Parathyroid adenoma (tissue), 2 donors: ENCODE measurements at regions not wholly inside any gene's neighbourhood (a gene's known extent, or its start where the extent isn't known, plus 50 kb on each side); places are given as distances from the start of the nearest gene placed in this dataset.

Experiments used
- H2AFZ ChIP-seq: fragments of 300-600 bp; sonication (generic); one replicate; pipeline ENCODE4 v1.7.0; 2017; ENCODE audit warnings: antibody characterized with exemption, mild to moderate bottlenecking
- H3K27ac ChIP-seq: fragments of 300-600 bp; sonication (generic); one replicate; pipeline ENCODE4 v1.7.0; 2017
- H3K27me3 ChIP-seq: fragments of 300-600 bp; sonication (generic); one replicate; pipeline ENCODE4 v1.7.0; 2017; ENCODE audit warnings: low read length; ENCODE audit not compliant: control insufficient read depth, insufficient read depth
- H3K36me3 ChIP-seq: fragments of 300-600 bp; sonication (generic); one replicate; pipeline ENCODE4 v1.7.0; 2017; ENCODE audit warnings: low read length; ENCODE audit not compliant: control insufficient read depth, insufficient read depth
- H3K4me1 ChIP-seq: fragments of 300-600 bp; sonication (generic); one replicate; pipeline ENCODE4 v1.7.0; 2017; ENCODE audit warnings: control low read depth
- H3K4me2 ChIP-seq: fragments of 300-600 bp; sonication (generic); one replicate; pipeline ENCODE4 v1.7.0; 2017; ENCODE audit warnings: low read length
- H3K4me3 ChIP-seq: fragments of 300-600 bp; sonication (generic); one replicate; pipeline ENCODE4 v1.7.0; 2017; ENCODE audit warnings: low read depth, low read length
- H3K79me2 ChIP-seq: fragments of 300-600 bp; sonication (generic); one replicate; pipeline ENCODE4 v1.7.0; 2017; ENCODE audit warnings: control low read depth
- H3K9ac ChIP-seq: fragments of 300-600 bp; sonication (generic); one replicate; pipeline ENCODE4 v1.7.0; 2017; ENCODE audit warnings: mild to moderate bottlenecking
- H3K9me3 ChIP-seq: fragments of 300-600 bp; sonication (generic); one replicate; pipeline ENCODE4 v1.7.0; 2017; ENCODE audit warnings: low read length; ENCODE audit not compliant: control insufficient read depth
- CTCF ChIP-seq: fragments of 300-600 bp; sonication (generic); IDR thresholded peaks from one replicate; pipeline ENCODE4 v1.7.0; 2017; ENCODE audit warnings: antibody characterized with exemption, mild to moderate bottlenecking
- donor health status: primary hyperparathyroidism.

GRCh38 chr17:77521076-77521475, 380.3 kb downstream of the SEC14L1 start:
- H3K9ac ChIP-seq, result no peak overlapping the region

DNA sequence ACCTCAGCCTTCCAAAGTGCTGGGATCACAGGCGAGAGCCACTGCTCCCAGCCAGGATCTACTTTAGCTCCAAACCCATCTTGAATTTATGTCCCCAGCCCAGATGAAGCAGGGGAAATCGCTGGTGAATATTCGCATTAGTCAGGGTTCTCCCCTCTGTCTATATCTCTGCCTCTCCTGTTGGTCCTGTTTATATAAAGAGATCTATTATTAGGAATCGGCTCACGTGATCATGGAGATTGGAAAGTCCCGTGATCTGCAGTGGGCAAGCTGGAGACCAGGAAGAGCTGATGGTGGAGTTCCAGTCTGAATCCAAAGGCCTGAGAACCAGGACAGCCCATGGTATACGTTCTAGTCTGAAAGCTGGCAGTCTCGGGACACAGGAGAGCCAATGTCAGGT, 382.8 kb downstream of the SEC14L1 start:
- Histone ChIP-seq H3K9me3 (no peaks in the 10 kb centered on the region), H3K27ac (no peak overlapping the region), H3K27me3 (no peaks in the 10 kb centered on the region), H2AFZ (no peak overlapping the region), H3K79me2 (no peaks in the 10 kb centered on the region), H3K4me3 (no peak overlapping the region), H3K4me1 (no peaks in the 10 kb centered on the region), H3K4me2 (no peak overlapping the region), H3K36me3 (no peaks in the 10 kb centered on the region), H3K9ac (no peak overlapping the region)
- TF ChIP-seq CTCF, result no peak

More at GRCh38 chr17:77521076-77521475, 380.3 kb downstream of the SEC14L1 start:
- Histone ChIP-seq H3K9me3 (no peaks in the 10 kb centered on the region), H3K27ac (no peak overlapping the region), H3K4me1 (no peaks in the 10 kb centered on the region), H2AFZ (no peak overlapping the region), H3K36me3 (no peaks in the 10 kb centered on the region), H3K27me3 (no peaks in the 10 kb centered on the region), H3K4me3 (no peak overlapping the region), H3K79me2 (no peaks in the 10 kb centered on the region), H3K4me2 (no peak overlapping the region)
- TF ChIP-seq CTCF, result no peak

DNA sequence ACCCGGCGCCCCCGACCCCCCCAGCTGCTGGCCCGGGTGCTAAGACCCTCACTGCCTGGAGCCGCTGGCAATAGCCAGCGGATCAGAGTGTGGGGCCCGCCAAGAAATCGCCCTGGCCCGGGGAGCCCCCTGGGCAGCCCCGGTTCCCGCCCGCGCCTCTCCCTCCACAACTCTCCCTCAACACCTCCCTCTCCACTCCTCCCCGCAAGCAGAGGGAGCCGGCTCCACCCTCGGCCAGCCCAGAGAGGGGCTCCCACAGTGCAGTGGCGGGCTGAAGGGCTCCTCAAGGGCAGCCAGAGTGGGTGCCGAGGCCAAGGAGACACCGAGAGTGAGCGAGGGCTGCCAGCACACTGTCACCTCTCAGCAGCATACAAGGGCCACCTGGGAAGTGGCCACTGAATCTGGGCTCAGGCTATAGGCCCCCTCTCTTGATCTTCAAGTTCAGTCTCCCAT, 385.5 kb downstream of the SEC14L1 start:
- H3K4me3 ChIP-seq, result no peak overlapping the region
- no peak overlapping the region for H3K27ac ChIP-seq
- no peaks in the 10 kb centered on the region for H3K36me3 ChIP-seq
- H3K9ac ChIP-seq, result no peak overlapping the region
- TF ChIP-seq CTCF, result no peak
- no peaks in the 10 kb centered on the region for H3K4me1 ChIP-seq
- H2AFZ ChIP-seq, result no peak overlapping the region
- no peaks in the 10 kb centered on the region for H3K27me3 ChIP-seq
- H3K79me2 ChIP-seq, result no peaks in the 10 kb centered on the region
- H3K4me2 ChIP-seq, result no peak overlapping the region
- H3K9me3 ChIP-seq, result no peaks in the 10 kb centered on the region

GRCh38 chr17:77526728-77527350, 386.1 kb downstream of the SEC14L1 start:
- H3K4me3 ChIP-seq, result no peak overlapping the region
- no peak overlapping the region for H3K27ac ChIP-seq
- no peak overlapping the region for H3K9ac ChIP-seq

More at GRCh38 chr17:77526728-77527350, 386.1 kb downstream of the SEC14L1 start:
- no peaks in the 10 kb centered on the region for H3K4me1 ChIP-seq
- no peak overlapping the region for H3K4me2 ChIP-seq
- no peaks in the 10 kb centered on the region for H3K79me2 ChIP-seq
- no peak overlapping the region for H2AFZ ChIP-seq
- no peaks in the 10 kb centered on the region for H3K36me3 ChIP-seq
- H3K9me3 ChIP-seq, result no peaks in the 10 kb centered on the region
- no peaks in the 10 kb centered on the region for H3K27me3 ChIP-seq
- TF ChIP-seq CTCF, result no peak
